Astrocyte (in vitro differentiated cells and primary cell): ENCODE measurements at regions not wholly inside any gene's neighbourhood (a gene's known extent, or its start where the extent isn't known, plus 50 kb on each side); places are given as distances from the start of the nearest gene placed in this dataset.

Experiments
- DNase-seq: peaks from one replicate; pipeline ENCODE4 v3.0.0-alpha.2; 2010; ENCODE audit warnings: low read depth
- FAIRE-seq: peaks from 2 replicates; lab custom pipeline; 2011; peaks lifted over from hg19 to GRCh38; lab: Jason Lieb, UNC
- H2AFZ ChIP-seq: 2 replicates; pipeline ENCODE4 v1.6.0; 2012; ENCODE audit warnings: low read depth, low read length, inconsistent platforms
- H3K27ac ChIP-seq: 2 replicates; pipeline ENCODE4 v1.5.1; 2011; ENCODE audit warnings: low read depth, low read length, inconsistent platforms
- H3K27me3 ChIP-seq: 2 replicates; pipeline ENCODE4 v1.6.0; 2011; ENCODE audit warnings: low read length, inconsistent platforms; ENCODE audit not compliant: insufficient read depth
- H3K36me3 ChIP-seq: 2 replicates; pipeline ENCODE4 v1.5.1; 2011; ENCODE audit warnings: low read length, inconsistent platforms; ENCODE audit not compliant: insufficient read depth
- H3K4me1 ChIP-seq: 2 replicates; pipeline ENCODE4 v1.5.1; 2011; ENCODE audit warnings: low read length, inconsistent platforms; ENCODE audit not compliant: insufficient read depth
- H3K4me2 ChIP-seq: 2 replicates; pipeline ENCODE4 v1.6.0; 2012; ENCODE audit warnings: low read length, inconsistent platforms
- H3K4me3 ChIP-seq: 2 replicates; pipeline ENCODE4 v1.5.1; 2011; ENCODE audit warnings: low read depth, mild to moderate bottlenecking, low read length, inconsistent platforms; ENCODE audit not compliant: insufficient read depth
- H3K79me2 ChIP-seq: 2 replicates; pipeline ENCODE4 v1.6.0; 2012; ENCODE audit warnings: mild to moderate bottlenecking, low read length, inconsistent platforms; ENCODE audit not compliant: insufficient read depth
- H3K9ac ChIP-seq: 2 replicates; pipeline ENCODE4 v1.6.0; 2012; ENCODE audit warnings: mild to moderate bottlenecking, low read length, inconsistent platforms
- H3K9me3 ChIP-seq: 2 replicates; pipeline ENCODE4 v1.5.1; 2012; ENCODE audit warnings: low read depth, mild to moderate bottlenecking, low read length, inconsistent platforms; ENCODE audit not compliant: insufficient read depth
- H4K20me1 ChIP-seq: 2 replicates; pipeline ENCODE4 v1.6.0; 2012; ENCODE audit warnings: low read length, inconsistent platforms; ENCODE audit not compliant: insufficient read depth
- H3K27ac Mint-ChIP-seq: one replicate; pipeline ENCODE4 v1.8.0; 2021; ENCODE audit warnings: mild to moderate bottlenecking, mixed read lengths; ENCODE audit not compliant: unreplicated experiment
- H3K27me3 Mint-ChIP-seq: one replicate; pipeline ENCODE4 v1.8.0; 2021; ENCODE audit warnings: low read depth, mixed read lengths; ENCODE audit not compliant: unreplicated experiment
- H3K36me3 Mint-ChIP-seq: one replicate; pipeline ENCODE4 v1.8.0; 2021; ENCODE audit warnings: low read depth, mixed read lengths; ENCODE audit not compliant: unreplicated experiment
- H3K4me1 Mint-ChIP-seq: one replicate; pipeline ENCODE4 v1.8.0; 2021; ENCODE audit warnings: low read depth, mixed read lengths; ENCODE audit not compliant: unreplicated experiment
- H3K4me3 Mint-ChIP-seq: one replicate; pipeline ENCODE4 v1.8.0; 2021; ENCODE audit warnings: mild to moderate bottlenecking, moderate library complexity, mixed read lengths; ENCODE audit not compliant: unreplicated experiment
- H3K9me3 Mint-ChIP-seq: one replicate; pipeline ENCODE4 v1.8.0; 2021; ENCODE audit warnings: mild to moderate bottlenecking, mixed read lengths; ENCODE audit not compliant: unreplicated experiment
- EZH2 ChIP-seq: IDR thresholded peaks from 2 replicates; pipeline ENCODE4 v1.6.1; 2012; ENCODE audit warnings: mild to moderate bottlenecking, low read length, inconsistent platforms; ENCODE audit not compliant: insufficient read depth
- TF ChIP-seq, protein P1 (sequence below): IDR thresholded peaks from 2 replicates; pipeline ENCODE4 v1.5.1; 2011; ENCODE audit warnings: low read depth, mild to moderate bottlenecking, inconsistent platforms, low read length, moderate library complexity; ENCODE audit not compliant: insufficient read depth

DNA sequence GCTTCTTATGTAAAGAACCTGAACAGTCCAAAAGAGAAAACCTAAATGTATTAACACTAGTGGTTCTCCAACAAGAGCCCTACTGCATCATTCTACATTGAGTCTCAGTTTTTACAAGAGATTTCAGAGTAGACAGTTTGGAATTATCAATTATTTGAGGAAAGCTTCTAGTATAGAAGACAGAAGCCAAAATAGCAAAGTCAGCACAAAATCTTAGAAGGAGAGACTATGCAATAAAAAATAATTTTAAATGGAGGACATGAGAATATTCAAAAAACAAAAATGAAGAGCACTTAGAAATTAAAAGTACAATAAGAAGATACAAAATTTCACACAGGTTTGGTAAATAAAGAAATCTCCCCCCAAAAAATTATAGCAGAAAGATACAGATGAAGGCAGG lies 406.3 kb upstream of the USP15 start:
- H3K27ac Mint-ChIP-seq, result no peak overlapping the region
- no peaks in the 10 kb centered on the region for H3K36me3 Mint-ChIP-seq
- FAIRE-seq, result no peak
- Histone ChIP-seq H3K79me2 (no peaks in the 10 kb centered on the region), H3K4me1 (no peaks in the 10 kb centered on the region), H4K20me1 (no peaks in the 10 kb centered on the region), H3K4me2 (no peak overlapping the region), H3K4me3 (no peak overlapping the region), H3K36me3 (no peaks in the 10 kb centered on the region), H3K27me3 (no peaks in the 10 kb centered on the region), H3K9ac (no peak overlapping the region), H2AFZ (no peak overlapping the region), H3K27ac (no peak overlapping the region), H3K9me3 (no peaks in the 10 kb centered on the region)
- H3K4me1 Mint-ChIP-seq, result no peaks in the 10 kb centered on the region
- TF ChIP-seq, protein P1, sequence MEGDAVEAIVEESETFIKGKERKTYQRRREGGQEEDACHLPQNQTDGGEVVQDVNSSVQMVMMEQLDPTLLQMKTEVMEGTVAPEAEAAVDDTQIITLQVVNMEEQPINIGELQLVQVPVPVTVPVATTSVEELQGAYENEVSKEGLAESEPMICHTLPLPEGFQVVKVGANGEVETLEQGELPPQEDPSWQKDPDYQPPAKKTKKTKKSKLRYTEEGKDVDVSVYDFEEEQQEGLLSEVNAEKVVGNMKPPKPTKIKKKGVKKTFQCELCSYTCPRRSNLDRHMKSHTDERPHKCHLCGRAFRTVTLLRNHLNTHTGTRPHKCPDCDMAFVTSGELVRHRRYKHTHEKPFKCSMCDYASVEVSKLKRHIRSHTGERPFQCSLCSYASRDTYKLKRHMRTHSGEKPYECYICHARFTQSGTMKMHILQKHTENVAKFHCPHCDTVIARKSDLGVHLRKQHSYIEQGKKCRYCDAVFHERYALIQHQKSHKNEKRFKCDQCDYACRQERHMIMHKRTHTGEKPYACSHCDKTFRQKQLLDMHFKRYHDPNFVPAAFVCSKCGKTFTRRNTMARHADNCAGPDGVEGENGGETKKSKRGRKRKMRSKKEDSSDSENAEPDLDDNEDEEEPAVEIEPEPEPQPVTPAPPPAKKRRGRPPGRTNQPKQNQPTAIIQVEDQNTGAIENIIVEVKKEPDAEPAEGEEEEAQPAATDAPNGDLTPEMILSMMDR, result no peak
- no peak for TF ChIP-seq EZH2
- H3K9me3 Mint-ChIP-seq, result peaks cover 4% of the 10 kb centered on the region
- DNase-seq, result no peak
- H3K4me3 Mint-ChIP-seq, result no peak overlapping the region
- no peaks in the 10 kb centered on the region for H3K27me3 Mint-ChIP-seq

DNA sequence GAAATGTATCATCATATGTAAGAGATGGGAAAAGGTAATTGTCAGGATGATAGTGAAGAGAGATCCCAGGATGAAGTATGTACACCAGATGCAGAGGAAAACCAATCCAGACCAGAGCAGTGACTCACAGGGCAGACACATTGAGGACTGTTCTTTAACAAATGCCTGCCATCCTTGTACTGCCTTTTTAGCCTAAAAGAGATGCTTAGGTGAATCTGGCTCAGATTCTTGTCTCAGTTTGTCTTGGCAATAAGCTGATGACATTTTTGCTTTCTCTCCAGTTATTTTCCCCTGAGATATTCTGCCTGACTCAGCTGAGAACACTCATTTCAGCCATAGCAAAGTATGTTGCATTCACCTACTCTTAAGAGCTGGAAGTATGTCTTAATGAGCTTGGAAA lies 405.3 kb upstream of the USP15 start:
- no peaks in the 10 kb centered on the region for H3K36me3 ChIP-seq
- no peak overlapping the region for H3K4me3 ChIP-seq
- Mint-ChIP-seq H3K27ac (no peak overlapping the region), H3K4me1 (no peaks in the 10 kb centered on the region), H3K9me3 (peaks cover 4% of the 10 kb centered on the region), H3K4me3 (no peak overlapping the region), H3K27me3 (no peaks in the 10 kb centered on the region), H3K36me3 (no peaks in the 10 kb centered on the region)
- FAIRE-seq (no peak), DNase-seq (peak; percentile 1)
- no peaks in the 10 kb centered on the region for H4K20me1 ChIP-seq
- H2AFZ ChIP-seq, result no peak overlapping the region
- no peak overlapping the region for H3K27ac ChIP-seq
- no peak overlapping the region for H3K9ac ChIP-seq
- no peaks in the 10 kb centered on the region for H3K27me3 ChIP-seq
- no peak overlapping the region for H3K4me2 ChIP-seq
- no peaks in the 10 kb centered on the region for H3K4me1 ChIP-seq
- no peaks in the 10 kb centered on the region for H3K79me2 ChIP-seq
- TF ChIP-seq, protein P1, result no peak
- TF ChIP-seq EZH2, result no peak
- H3K9me3 ChIP-seq, result no peaks in the 10 kb centered on the region

DNA sequence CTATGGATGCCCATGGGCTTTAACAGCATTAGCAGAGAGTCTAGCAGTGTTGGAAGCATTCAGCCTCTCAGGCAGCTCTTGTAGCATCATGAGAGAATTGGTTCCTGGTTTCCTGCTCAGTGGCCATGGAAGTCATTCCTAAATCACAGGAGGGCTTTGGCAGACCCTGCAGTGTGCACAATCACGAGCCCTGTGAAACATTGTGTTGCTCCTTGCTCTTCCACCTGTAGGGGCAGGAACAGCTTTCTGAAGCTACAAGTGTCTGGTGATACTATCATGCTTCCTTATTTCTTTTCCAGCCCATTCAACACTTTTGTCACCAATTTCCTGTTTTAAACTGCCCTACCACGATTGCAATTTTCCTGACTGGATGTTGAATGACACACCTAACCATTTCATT lies 402.2 kb upstream of the USP15 start:
- no peak for TF ChIP-seq EZH2
- TF ChIP-seq, protein P1, result no peak
- no peaks in the 10 kb centered on the region for H3K27me3 Mint-ChIP-seq
- no peak overlapping the region for H3K4me2 ChIP-seq
- no peaks in the 10 kb centered on the region for H3K27me3 ChIP-seq
- H3K4me1 ChIP-seq, result no peaks in the 10 kb centered on the region
- H3K4me3 Mint-ChIP-seq, result no peak overlapping the region
- DNase-seq (no peak), FAIRE-seq (no peak)
- H3K9me3 ChIP-seq, result no peaks in the 10 kb centered on the region
- H3K36me3 ChIP-seq, result no peaks in the 10 kb centered on the region
- peaks cover 5% of the 10 kb centered on the region for H3K4me1 Mint-ChIP-seq
- H3K27ac ChIP-seq, result no peak overlapping the region
- no peaks in the 10 kb centered on the region for H3K79me2 ChIP-seq
- no peaks in the 10 kb centered on the region for H4K20me1 ChIP-seq
- H3K4me3 ChIP-seq, result no peak overlapping the region
- H3K9me3 Mint-ChIP-seq, result peaks cover 6% of the 10 kb centered on the region
- no peak overlapping the region for H3K27ac Mint-ChIP-seq
- H2AFZ ChIP-seq, result no peak overlapping the region
- no peaks in the 10 kb centered on the region for H3K36me3 Mint-ChIP-seq
- H3K9ac ChIP-seq, result no peak overlapping the region
